ENCODE measurements at regions not wholly inside any gene's neighbourhood (a gene's known extent, or its start where the extent isn't known, plus 50 kb on each side); places are given as distances from the start of the nearest gene placed in this dataset.

DNA sequence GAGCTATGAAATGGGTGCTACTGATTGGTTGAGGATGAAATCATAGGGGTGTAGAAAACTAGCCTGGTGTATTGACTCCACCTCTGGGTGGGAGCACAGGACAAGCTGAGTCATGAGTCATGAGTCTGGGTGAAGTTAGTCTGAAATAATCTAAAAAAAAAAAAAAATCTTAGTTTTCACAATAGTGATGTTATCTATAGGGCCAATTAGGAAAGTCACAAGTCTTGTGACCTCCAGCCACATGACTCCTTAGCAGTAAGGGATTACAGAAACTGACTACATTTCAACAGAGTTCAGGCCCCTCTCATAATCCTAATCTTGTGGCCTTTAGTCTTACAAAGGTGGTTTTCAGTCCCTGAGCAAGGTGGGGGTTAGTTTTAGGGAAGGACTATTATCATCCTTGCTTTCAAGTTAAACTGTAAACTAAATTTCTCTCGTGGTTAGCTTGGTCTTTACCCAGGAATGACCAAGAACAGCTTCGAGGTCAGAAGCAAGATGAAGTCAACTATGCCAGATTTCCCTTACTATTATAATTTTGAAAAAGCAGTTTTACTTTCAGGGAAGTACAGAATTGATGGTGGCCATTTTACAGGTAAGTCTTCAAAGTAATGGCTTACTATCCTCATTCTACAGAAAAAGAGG is 338.0 kb upstream of the GYPC start:
- no peak for DNase-seq (ENCODE audit: low spot score)

DNA sequence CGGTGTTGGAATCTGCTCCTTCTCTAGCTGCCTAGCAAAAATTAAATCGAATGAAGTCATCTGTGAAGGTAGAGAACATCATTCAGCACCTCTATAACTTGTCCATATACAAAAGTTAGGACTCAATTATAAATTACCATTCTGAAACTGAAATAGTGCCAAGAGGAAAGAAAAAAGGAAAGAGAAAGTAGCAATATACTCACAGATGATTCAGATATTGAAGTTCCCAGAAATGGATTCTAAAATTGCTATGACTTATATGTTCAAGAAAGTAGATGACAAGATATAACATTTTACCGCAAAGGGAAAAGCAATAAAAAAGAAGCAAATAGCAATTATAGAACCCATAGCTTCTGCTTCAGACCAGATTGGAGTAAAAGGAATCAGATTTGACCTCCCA is 333.6 kb upstream of the GYPC start:
- no peak for DNase-seq (ENCODE audit: low spot score)

DNA sequence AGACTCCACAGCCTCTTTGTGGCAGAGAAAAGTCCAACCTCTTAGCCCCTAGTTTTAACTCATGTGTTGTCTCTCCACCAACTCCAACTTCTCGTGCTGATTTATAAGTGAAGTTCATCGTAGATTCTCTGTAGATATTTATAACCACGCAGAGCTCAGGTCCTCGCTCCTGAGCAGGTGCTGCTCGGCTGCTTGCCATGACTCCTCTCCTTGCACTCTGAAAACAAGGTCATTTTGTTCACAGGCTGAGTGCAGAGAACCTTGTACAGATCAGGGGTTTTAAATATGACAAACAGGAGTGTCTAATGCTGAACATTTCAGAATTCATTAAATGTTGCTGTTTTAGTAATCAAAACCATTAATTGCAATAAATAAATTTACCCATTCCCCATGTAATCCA is 330.8 kb upstream of the GYPC start:
- DNase-seq (ENCODE audit: low spot score), result no peak

DNA sequence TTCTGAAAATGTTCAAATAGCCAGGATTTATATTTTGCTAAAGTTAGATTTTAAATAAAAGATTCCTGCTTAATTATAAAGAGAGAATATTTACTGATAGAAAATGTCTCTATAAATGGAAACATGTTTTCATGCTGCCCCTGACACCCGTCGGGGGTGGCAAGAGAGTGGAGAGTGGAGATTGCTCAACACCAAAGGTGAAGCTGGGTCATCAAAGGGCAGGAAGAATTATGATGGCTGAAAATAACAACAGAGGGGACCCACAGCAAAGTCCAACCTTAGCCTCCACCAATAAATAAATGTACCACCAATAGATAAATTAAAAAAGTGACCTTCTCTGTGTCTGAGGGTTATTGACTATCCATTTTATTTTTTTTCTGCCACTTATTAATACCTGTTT is 326.8 kb upstream of the GYPC start:
- no peak for DNase-seq (ENCODE audit: low spot score)

DNA sequence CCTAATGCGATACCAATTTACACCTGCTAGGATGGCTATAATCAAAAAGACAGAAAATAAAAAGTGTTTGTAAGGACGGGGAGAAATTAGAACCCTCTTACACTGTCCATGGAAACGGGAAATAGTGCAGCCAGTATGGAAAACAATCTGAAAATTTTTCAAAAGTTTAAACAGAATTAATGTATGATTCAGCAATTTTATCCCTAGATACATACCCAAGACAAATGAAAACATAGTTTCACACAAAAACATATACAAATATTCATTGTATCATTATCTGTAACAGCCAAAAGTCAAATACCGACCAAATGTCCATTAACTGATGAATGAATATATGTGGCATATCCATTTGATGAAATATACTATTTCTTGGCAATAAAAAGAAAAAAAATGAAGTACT is 313.5 kb upstream of the GYPC start:
- DNase-seq (ENCODE audit: low spot score), result no peak

DNA sequence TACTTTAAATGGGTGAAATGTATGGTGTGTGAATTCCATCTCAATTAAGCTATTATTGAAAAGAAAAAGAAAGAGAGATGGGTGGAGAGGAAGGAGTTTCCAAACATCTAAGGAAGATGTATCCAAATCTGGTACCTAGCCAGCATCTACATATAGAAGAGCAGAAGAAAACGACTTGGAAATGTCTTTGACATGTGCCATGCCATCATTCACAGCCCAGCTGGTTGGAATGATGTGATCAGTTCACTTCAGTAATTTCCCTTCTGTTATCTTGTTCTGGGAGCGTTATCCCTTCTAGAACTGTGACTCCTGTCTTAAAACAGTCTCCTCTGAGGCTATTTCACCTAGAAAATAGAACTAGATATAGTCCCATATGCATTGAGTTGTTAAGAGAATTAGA is 312.8 kb upstream of the GYPC start:
- DNase-seq (ENCODE audit: low spot score), result no peak

DNA sequence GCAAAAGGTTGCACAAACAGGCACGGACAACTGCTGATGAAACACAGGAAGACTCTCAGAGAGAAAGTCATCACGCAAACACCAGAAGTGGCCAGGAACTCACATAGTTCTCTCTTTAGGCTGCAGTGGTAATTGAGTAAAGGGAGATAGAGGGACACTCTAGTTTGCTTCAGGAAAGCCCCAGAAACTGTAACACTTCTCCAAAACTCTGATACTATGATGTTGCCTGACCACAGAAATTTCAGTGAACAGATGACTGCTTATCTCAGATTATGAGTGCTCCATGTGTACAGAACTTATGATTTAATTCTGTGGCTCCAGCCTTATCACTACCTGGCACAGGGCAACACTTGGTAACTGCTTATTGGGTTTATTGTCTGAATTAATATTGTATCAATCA is 311.5 kb upstream of the GYPC start:
- no peak for DNase-seq (ENCODE audit: low spot score)

DNA sequence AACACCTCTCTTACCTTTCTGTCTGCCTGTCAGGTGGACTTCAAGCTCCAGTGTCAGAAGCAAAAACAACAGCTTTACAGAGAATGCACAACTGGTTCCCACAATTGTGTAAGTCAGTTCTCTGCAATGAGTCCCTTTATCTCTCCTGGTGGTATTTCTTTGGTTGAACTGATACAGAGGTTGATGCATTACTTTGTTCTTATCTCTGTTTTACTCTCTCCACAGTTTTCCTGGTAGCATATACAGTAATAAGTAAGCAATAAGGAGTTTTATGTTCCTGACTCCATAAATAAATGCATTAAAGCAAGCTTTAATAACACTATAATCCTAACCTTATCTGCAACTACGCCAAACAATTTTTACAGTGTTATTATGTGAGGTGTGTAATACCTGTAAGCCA is 310.3 kb upstream of the GYPC start:
- no peak for DNase-seq (ENCODE audit: low spot score)

DNA sequence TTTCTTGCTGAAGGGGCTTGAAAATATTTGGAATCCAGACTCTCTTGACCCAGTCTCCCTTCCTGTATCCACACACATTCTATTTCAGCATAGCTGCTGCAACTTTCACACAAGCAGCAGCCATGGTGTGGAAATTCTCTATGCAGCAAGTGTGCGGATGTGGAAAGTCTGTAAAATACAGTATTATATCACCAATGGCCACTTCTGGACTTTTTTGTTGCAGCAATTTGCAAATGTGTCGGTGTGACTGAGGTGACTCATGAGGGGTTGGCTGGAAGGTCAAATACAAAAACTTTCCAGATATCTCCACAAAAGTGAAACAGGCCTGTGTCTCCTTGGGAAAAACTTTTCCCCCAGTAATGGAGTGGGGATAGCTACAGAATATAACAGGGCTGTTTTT is 299.3 kb upstream of the GYPC start:
- DNase-seq (ENCODE audit: low spot score), result no peak

DNA sequence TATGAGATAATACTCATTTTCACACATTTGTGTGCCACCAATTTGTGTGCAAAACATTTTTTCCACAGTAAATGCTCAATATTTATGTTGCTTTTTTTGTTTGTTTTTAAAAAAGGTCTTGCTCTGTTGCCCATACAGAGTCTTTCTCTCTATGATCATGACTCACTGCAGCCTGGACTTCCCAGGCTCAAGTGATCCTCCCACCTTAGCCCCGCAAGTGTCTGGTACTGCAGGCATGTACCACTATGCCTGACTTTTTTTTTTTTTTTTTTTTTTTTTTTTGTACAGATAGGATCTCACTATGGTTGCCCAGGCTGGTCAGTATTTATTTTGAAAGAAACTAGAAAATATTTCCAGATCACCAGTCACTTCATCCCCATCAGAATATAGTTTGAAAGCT is 297.8 kb upstream of the GYPC start:
- DNase-seq (ENCODE audit: low spot score), result no peak

DNA sequence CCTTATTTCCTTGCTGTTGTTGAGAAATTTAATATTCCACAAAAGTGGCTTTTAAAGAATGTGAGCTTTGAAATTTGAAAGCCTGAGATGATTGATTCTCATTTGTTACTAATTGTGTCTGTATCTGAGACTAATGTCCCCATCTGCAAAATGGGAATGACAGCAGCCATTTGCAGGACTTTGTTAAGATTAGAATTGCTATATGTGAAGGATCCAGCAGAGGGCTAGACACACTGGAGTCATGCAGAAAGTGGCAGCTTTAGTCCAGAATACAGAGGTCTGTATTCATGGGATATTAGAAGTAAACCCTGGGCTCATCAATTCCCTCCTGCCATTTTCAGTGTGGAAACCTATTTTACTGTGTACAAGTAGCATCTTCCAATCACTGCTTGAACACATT is 296.5 kb upstream of the GYPC start:
- no peak for DNase-seq (ENCODE audit: low spot score)

DNA sequence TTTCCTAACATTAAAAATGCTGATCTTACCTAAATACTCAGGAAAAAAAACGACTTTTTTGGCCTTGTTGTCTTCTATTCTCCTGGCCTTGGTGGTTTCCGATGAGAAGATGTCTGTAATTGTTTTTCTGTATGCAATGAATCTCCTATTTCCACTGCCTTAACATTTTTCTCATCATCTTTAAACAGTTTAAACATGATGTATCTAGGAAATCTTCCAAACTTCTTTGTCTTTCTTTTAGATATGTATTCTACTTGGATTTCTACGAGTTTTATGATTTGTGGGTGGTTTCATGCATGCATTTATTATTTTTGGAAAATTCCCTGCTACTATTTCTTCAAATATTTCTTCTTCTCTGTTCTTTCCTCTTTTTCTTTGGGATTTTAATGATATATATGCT is 288.6 kb upstream of the GYPC start:
- DNase-seq (ENCODE audit: low spot score), result no peak

DNA sequence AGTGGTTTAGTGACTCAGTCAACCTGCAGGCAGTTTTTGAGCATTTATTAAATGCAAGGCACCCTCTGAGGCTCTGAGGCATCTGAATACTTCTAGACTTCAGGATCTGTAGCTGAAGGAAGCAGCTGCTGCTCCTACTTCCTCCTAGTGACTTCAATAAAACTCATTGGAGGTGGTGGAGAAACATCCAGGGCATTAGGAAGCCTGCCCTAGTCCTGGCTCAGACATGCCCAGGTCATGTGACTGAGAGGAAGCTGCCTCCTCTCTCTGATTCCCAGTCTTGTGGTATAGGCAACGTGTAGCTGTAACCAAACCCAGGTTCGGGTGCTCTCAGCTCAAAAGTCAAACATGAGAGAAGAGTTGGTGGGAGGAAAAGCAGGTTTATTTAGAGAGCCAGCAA is 287.2 kb upstream of the GYPC start:
- no peak for DNase-seq (ENCODE audit: low spot score)

DNA sequence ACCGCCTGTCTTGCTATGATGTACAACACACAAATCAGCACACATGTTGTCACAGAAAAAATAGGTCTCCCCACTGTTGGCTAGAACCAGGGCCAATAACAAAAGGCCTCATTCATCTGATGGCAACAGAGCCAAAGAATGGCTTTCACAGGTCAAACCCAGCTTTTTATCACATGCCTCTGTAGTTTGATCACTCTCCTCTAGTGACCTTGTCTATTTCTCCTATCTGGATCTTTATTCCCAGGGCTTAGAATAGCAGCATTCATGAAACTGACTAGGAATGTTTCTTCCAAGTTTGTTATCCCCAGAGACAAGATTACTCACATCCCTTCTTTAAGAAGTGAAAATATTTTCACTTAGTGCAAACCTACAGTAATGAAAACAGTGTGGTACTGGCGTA is 285.8 kb upstream of the GYPC start:
- DNase-seq (ENCODE audit: low spot score), result no peak

DNA sequence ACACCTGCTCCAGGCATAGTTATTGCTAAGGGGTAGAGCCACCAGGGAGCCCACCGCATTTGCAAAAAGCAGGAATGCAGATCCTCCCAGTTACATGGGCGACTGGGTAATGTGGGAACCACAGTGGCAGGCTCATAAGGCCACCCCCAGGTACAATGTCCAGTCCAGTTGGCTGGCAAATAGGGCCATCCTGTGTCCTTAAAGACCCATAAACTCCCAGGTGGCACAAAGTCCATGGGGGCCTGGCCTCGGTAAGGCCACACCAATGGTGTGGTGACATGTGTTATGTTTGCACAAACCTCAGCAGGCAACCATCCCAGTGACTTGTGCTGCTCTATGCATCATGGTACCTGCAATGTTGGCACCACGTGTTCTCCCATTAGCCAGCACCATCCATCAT is 283.6 kb upstream of the GYPC start:
- DNase-seq (ENCODE audit: low spot score), result no peak

DNA sequence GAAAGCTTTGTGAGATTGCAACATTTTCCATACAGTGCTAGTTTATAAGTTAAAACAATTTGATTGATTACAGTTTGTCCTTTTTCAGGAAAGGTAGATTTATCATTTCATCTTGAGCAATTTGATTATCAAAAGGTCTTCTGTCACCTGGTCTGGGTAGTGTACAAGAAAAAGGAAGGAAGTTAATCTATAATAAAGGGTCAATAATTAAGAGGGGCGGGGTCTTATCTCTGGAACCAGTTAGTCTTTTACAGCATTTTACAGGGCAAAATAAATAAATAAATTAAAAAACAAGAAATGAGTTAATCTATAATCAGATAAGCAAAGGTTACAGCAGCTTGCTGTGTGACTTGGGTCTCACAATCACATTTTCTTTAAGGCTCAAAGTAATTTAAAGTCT is 277.8 kb upstream of the GYPC start:
- no peak for DNase-seq (ENCODE audit: low spot score)

DNA sequence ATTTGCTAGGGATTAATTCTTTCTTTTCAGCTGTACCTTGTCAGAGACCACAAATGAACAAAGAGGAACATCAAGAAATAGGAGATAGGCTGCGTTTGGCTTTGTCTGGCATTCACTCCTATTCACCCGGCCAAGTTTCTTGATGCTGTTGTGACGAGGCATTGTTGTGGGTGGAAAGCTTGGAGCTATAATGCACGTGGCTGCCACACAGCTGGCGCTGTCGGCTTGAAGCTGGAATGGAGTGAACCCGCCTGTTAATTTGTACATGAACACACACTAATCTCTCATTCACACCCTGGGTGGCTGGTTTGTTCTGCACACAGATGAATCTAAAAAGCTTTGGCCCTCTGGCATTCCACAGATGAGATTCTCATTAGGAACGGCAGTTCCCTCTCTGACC is 274.9 kb upstream of the GYPC start:
- no peak for DNase-seq (ENCODE audit: low spot score)

DNA sequence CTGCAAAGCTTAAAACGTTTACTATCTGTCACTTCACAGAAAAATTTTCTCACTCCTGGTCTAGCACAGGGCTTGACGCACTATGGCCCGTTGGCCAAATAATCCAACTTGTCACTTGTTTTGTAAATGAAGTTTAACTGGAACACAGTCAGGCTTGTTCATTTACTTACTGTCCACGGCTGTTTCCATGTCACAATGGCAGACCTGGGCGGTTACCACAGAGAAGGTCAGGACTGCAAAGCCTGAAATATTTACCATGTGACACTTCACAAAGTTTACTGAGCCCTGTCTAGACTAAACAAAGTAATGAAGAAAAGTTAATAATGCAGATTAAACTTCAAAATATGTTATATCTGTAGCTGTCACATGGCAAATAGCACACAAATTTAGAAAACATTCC is 273.0 kb upstream of the GYPC start:
- no peak for DNase-seq (ENCODE audit: low spot score)

DNA sequence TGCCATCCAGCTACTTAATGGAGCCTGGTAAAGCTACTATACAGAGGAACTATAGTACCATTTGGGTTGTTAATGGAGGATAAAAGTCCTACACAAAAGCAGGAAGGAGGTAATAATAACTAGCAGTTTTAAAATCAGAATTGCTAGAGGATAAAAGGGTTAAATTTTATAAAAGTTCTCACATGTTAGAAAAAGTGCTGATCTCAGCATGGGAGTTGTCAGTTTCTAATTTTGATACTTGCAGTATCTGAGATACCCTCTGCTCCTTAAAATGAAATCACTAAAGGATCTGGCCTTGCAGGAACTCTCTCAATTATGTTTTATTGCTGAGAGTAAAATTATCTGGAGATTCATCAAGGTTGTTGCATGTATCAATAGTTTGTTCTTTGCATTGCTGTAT is 272.2 kb upstream of the GYPC start:
- DNase-seq (ENCODE audit: low spot score), result no peak

DNA sequence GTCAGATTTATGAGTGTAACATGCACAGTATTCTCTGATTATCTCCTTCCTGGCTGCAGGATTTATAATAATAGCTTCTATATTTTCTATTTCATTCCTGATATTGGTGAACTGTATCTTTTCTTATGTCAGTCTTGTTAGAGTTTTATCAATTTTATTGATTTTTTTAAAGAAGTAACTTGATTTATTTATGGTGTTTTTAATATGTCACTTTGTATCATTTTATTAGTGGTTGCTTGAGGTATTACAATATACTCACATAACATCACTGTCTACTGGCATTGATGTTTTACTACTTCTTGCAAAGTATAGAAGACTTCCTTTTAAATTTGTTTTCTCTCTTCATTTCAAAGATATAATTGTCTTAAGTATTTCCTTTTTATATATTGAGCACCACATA is 270.5 kb upstream of the GYPC start:
- DNase-seq (ENCODE audit: low spot score), result no peak

DNA sequence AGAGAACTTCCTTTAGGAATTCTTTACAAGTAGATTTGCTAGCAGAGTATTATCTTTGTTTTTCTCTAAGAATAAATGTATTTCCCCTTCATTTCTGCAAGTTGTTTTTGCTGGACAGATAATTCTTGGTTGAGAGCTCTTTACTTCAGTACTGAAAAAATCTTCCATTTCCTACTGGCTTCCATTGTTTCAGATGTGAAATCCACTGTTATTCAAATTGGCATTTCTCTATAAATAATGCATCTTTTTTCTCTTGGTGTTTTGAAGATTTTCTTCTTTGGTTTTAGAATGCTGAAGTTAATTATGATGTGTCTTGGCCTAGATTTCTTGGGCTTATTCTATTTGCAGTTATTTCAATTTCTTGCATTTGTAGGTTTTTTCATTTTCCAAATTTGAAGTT is 270.0 kb upstream of the GYPC start:
- no peak for DNase-seq (ENCODE audit: low spot score)

DNA sequence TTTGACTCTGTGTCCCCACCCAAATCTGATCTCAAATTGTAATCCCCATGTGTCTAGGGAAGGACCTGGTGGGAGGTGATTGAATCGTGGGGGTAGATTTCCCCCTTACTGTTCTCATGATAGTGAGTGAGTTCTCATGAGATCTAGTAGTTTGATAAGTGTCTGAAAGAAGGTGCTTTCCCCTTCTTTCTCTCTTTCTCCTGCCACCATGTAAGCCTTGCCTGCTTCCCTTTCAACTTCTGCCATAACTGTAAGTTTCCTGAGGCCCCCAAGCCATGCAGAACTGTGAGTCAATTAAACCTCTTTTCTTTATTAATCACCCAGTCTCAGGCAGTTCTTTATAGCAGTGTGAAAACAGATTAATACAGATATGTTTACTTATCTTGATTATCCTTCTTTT is 266.5 kb upstream of the GYPC start:
- no peak for DNase-seq (ENCODE audit: low spot score)

DNA sequence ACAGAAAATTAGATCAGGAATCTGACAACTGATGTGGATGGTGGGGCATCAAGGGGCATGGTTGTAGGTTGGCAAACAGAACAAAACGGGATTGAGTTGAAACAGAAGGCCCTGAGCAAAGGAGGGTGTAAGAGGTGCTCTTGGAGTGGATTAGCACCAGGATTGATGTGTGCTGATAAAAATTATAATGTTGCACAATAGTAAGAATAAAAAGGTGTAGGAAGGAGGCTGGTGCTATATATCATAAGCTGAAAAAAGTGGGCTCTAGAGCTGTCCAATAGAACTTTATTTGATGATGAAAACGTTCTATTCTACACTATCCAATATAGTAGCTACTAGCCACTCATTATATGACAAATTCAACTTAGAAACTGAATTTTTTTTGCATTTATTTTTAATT is 263.1 kb upstream of the GYPC start:
- no peak for DNase-seq (ENCODE audit: low spot score)

DNA sequence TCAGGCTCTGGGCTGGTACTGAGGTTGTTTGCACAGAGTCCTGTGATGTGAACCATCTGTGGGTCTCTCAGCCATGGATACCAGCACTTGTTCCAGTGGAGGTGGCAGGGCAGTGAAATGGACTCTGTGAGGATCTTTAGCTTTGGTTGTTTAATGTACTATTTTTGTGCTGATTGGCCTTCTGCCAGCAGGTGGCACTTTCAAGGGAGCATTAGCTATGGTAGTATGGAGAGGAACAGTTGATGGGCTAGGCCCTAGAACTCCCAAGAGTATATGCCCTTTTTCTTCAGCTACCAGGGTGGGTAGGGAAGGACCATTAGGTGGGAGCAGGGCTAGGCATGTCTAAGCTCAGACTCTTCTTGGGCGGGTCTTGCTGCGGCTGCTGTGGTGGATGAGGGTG is 257.0 kb upstream of the GYPC start:
- peak; percentile 6 for DNase-seq (ENCODE audit: low spot score)

DNA sequence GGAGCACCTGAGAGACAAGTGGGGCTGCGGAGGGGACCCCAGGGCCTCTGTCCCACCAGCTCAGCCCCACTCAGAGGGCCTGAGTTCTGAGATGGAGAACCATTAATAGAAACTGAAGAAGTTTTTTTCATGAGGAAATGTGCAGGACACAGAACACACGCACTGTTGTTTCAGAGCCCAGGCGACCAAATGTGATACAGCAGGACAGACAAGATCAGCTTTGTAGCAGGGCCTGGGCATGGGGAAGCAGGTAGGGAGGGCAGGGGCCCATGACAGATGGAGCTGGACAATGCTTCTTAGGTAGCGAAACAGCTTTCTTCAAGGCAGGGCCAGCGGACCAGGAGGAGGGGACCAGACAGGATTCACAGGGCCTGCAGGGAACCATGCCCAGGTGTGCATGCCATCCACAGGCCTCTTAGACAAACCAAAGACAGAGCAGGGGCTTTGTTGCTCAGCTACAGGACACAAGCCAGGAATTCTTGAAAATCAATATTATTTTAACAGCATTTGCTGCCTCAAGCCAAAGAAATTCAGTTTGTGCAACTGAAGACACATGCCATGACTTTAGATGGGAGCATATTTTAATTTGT is 252.8 kb upstream of the GYPC start:
- DNase-seq (ENCODE audit: low spot score), result no peak

All from CD4-positive, alpha-beta T cell treated with Interleukin-6 at 100 ng/mL for 8 hours (primary cell).